ENCODE measurements at regions not wholly inside any gene's neighbourhood (a gene's known extent, or its start where the extent isn't known, plus 50 kb on each side); places are given as distances from the start of the nearest gene placed in this dataset.
"Not testable (repeated sequence)": the region's sequence is repeated elsewhere in the genome, so short reads cannot be mapped to it uniquely, and the experiment has no call there.

DNA sequence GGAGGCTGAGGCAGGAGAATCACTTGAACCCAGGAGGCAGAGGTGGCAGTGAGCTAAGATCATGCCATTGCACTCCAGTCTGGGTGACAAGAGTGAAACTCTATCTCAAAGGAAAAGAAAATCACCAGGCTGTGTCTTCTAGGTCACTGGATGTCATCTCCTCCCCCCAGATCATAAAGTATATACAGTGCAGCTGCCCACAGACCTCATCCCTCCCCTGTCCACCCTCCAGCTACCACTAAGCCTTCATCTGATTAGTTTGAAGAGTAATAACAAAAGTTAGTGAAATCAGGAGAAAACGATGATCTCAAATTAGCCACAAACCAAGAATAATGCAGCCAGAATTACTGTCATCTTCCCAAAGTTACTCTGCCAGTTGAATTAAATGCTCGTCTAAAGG, 117.2 kb downstream of the ZNF22 start:
- TF ChIP-seq CTCF, EP300, POLR2A (IDR thresholded peaks at IDR 0.05): not testable (repeated sequence)

All from sigmoid colon (tissue), 4 donors.